Right ventricle myocardium inferior (tissue), 1 donor: ENCODE measurements at regions not wholly inside any gene's neighbourhood (a gene's known extent, or its start where the extent isn't known, plus 50 kb on each side); places are given as distances from the start of the nearest gene placed in this dataset.

ENCODE experiments used
- ATAC-seq: fragments of 200-7000 bp; cut with Tn5 transposase; one replicate; pipeline ENCODE4 v1.9.1; 2020; ENCODE audit warnings: mild to moderate bottlenecking, moderate library complexity
- DNase-seq: peaks from one replicate; pipeline ENCODE4 v3.0.0; 2021; ENCODE audit errors: missing footprints
- intact Hi-C: fragments of 100-400 bp; cut with DNase I; formaldehyde crosslinking; loops from one replicate; pipeline ENCODE4 v1.11.0; 2022
- donor health status: DM: no; HTN: yes; CAD: no; lungs with severe emphysema.

- DNase-seq: no peak
- ATAC-seq: no peak
- intact Hi-C loops: loop anchor here (10.0 kb wide), 1 partner anchor 1255 kb away; no protein-coding TSS in a partner anchor
Measured at GRCh38 chr9:86410281-86410680, 56.1 kb upstream of the TUT7 start.

- intact Hi-C loops: no loop called here
- ATAC-seq (no peak), DNase-seq (no peak)
Measured at GRCh38 chr9:86408121-86408520, 53.9 kb upstream of the TUT7 start.

GRCh38 chr9:86407022-86407421 is 52.8 kb upstream of the TUT7 start:
- no peak for DNase-seq
- ATAC-seq: peak; percentile 44
- intact Hi-C loops: no loop called here

- no peak for DNase-seq
- no peak for ATAC-seq
- intact Hi-C loops: no loop called here
Measured at GRCh38 chr9:86406366-86406765, 52.2 kb upstream of the TUT7 start.

GRCh38 chr9:86405926-86406325 is 51.7 kb upstream of the TUT7 start:
- ATAC-seq (peak; percentile 28), DNase-seq (no peak)
- intact Hi-C loops: no loop called here

- ATAC-seq (no peak), DNase-seq (no peak)
- intact Hi-C loops: no loop called here
Measured at GRCh38 chr9:86405086-86405491, 50.9 kb upstream of the TUT7 start.
